GM04504 (cell line): ENCODE measurements at regions not wholly inside any gene's neighbourhood (a gene's known extent, or its start where the extent isn't known, plus 50 kb on each side); places are given as distances from the start of the nearest gene placed in this dataset.
A peak's percentile ranks its signal among the peaks of the same experiment; 100 is the strongest.

Experiments
- DNase-seq: peaks from one replicate; pipeline ENCODE4 v3.0.0-alpha.2; 2012; ENCODE audit warnings: low read depth

DNA sequence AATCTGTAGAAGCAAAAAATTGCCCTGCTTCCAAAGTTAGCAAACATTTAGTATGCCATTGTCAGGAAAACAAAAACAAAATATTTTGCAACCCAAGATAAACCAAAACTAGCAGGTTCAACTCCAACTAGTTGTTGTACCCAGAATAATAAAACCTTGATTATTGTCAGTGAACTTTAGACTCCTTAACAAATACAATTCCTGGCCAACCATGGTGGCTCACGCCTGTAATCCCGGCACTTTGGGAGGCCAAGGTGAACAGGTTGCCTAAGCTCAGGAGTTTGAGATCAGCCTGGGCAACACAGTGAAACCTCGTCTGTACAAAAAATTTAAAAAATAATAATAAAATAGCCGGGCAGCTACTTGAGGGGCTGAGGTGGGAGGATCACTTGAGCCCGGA lies 53.6 kb upstream of the EPCAM start:
- DNase-seq, result no peak

DNA sequence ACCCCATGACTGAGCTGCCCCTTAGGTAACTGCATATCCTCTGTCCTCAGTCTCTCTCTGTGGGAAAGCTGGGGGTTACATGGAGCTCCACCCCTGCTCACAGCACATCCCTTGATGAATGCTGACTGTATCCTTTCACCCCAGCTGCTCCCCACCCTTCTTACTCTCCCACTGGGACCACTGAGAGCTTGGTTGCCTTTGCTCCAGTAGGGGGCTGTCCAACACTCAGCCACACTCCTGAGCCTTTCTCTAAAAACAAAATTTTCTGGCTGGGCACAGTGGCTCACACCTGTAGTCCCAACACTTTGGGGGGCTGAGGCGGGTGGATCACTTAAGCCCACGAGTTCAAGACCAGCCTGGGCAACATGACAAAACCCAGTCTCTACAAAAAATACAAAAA lies 55.4 kb upstream of the EPCAM start:
- DNase-seq, result no peak

DNA sequence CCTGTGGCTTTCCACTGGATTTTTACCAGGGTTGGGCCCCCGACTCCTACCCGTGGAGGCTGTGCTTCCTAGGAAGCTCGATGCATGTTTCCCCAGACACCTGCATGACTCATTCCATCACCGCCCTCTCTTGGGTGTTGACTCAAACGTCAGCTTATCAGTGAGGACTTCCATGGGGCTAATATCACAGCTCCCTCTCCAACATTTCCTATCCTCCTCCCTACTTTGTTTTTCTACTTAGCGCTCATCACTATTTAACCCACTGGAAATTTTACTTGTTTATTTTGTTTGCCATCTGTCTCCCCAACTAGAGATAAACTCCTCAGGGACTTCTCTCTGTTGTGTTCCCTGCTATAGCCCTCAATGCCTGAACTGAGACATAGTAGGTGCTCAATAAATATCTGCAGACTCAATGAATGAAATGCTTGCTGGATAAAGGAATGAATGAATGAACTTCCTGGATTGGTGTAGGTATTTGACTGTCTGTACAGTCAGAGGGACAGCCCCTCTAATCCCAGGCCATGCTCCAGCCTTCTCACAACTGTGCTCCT lies 55.9 kb upstream of the EPCAM start:
- DNase-seq, result no peak

DNA sequence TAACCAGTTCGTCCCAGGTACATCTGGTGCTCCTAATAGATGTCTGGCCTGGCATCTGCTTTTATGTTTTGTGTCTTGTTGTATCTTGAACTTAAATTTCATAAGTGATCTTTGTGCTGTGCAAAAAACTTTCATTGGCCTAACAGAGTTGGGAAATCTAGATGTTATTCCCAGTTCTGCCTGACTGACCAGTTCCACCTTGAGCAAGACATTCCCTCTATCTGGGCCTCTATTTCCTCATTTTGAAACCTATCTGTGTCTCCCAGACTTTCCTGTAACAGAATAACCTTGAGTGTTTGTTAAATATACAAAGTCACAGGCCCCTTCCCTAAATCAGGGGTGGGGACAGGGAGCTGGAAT lies 56.6 kb upstream of the EPCAM start:
- no peak for DNase-seq

GRCh38 chr2:47311764-47312490 lies 57.2 kb upstream of the EPCAM start:
- DNase-seq, result no peak

DNA sequence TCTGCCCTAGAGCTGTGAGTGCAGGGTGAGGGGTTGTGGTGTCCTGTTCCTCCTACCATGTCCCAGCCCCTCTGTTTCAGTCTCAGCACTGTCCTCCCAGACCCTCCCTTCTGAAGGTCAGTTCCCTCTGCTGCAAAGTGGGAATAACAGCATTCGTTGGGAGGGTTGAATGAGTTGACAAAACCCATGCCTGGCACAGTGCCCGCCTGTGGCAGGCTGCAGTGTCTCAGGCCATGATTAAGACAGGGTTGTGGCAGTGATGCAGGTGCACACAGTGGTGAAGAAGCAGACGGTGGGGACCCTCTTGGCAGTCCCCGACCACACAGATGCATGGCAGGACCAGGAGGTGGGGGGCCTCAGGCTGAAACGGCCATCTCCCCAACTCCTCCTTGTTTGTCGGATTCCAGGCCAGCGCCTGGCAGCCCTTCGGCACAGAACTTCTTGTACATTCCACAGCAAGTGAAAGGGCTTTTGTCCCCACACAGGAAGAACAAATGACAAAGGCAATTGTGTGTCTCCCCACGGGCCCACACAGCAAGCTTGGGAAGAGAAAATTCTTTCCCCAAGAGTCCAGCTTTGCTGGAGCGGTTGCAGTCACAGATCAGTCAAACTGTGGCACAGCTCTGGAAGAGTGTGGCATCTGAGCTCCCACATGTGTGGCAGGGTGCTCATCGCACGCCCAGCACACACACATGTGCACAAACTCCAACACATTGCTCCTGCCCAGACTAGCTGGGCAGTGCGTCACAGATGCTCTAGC lies 58.1 kb upstream of the EPCAM start:
- DNase-seq, result no peak

DNA sequence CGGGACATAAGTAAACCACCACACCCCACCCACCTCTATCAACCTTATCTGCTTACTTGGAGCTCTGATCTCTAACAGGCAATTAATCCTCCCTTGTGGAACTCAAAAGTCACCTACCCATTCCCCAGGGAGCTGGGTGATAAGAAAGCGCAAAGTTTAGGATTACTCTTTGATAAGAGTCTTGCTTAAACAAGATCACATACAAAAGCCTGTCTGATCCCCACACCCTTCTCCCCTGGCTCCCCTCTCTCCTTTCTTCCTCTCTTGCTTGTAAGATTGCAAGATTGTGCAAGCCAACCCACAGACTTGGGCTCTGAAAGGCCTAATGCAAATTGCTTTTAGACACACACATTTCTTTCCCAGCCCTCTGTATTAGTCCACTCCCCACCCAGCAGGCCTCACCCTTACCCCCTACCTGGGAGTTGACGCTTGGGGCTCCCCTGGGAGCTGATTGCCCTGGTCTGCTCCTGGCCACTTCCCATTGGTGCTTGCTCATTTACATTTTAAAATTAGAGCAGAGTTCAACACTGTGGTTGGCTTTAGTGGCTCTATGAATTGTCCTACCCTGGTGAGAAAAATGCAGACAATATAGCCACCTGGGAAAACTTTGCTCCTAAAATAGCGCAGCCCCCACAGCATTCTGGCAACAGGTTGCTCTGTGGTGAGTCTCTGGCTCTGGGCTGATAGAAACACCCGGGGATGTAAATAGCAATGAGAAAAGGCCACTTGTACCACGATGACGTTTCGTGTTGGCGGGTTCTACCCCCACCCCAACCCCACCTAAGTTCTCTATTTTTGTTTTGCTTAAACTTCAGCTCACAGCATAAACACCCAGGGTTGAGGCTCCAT lies 58.9 kb upstream of the EPCAM start:
- DNase-seq, result no peak

- DNase-seq, result no peak
Measured at GRCh38 chr2:47309472-47309951, 59.6 kb upstream of the EPCAM start.

GRCh38 chr2:47307066-47307465 lies 62.0 kb upstream of the EPCAM start:
- DNase-seq, result no peak

DNA sequence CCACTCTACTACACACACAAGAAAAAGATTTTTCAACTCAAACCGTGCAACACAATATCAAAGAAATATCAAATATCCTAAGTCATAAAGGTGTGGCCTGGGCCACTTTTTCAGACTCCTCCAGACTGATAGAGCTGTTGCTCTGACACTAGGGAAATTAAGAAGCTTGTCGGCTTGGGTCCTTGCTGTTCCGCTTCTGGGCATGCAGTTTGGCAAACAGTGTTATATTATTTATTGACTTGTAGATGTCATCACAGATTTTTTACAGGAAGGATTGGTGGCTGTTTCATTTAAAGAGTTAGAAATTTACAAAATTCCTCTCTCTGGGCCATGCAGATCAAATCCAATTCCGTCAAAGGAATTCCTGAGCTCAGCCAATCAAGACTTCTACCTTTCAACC lies 64.5 kb upstream of the EPCAM start:
- no peak for DNase-seq

GRCh38 chr2:47303341-47304148 lies 65.6 kb upstream of the EPCAM start:
- DNase-seq, result no peak

- no peak for DNase-seq
Measured at GRCh38 chr2:47302308-47302707, 66.8 kb upstream of the EPCAM start.

DNA sequence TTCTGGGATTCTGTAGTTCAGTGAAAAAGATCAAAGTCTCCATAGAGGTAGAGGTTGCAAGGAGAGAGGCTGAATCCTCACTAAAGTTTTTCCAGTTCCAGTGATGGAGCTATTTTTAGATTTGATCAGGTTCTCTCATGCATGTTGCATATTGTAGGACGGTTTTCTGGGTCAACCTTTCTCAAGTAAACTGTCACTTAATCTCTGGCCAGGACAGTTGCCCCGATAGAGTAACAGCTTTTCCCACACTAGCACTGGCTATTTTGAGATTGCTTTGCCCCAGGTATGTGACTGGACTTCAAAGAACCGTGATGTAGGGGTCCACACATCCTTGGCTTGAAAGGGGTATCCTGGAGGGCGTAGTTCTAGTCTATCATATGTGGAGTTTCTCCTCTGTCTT lies 67.4 kb upstream of the EPCAM start:
- no peak for DNase-seq

GRCh38 chr2:47301277-47301618 lies 67.9 kb upstream of the EPCAM start:
- DNase-seq, result no peak

GRCh38 chr2:47300609-47301276 lies 68.4 kb upstream of the EPCAM start:
- DNase-seq, result no peak

DNA sequence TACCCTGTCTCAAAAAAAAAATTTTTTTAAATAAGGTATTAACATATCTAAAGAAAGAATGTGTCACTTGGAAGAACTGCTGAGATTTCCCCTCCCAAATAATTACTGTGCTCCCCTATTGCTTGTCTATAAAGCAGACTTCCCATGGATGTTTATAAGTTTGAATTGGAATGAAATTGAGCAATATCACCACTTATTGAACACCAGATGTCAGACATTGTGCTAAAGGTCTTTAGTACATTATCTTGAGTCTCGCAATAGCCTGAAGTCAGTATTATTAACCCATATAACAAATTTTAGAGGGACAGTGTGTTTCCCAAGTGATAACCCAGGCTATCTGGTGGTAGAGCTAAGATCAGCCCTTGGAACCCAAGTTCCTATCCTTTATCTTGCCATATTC lies 69.0 kb upstream of the EPCAM start:
- no peak for DNase-seq

- peak; percentile 64 for DNase-seq
Measured at GRCh38 chr2:47299555-47299954, 69.6 kb upstream of the EPCAM start.

DNA sequence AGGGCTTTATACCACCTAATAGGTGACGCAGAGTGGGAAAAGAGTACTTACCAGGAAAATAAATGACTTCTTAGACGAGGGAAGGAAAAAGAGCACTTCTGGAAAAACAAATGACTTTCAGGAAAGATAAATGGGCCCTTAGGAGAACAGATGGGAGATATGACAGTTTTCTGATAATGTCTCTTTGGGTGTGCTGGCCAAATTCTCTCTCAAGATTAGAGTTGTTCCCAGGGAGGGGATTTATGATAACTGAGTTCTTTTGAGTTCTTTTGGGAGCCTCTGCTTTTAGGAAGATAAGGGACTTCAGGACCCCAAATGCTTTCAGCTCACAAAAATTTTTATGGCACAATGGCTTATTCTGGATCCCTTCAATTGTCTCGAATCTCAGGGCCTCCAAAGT lies 70.3 kb upstream of the EPCAM start:
- DNase-seq, result no peak

GRCh38 chr2:47297767-47298425 lies 71.2 kb upstream of the EPCAM start:
- no peak for DNase-seq

DNA sequence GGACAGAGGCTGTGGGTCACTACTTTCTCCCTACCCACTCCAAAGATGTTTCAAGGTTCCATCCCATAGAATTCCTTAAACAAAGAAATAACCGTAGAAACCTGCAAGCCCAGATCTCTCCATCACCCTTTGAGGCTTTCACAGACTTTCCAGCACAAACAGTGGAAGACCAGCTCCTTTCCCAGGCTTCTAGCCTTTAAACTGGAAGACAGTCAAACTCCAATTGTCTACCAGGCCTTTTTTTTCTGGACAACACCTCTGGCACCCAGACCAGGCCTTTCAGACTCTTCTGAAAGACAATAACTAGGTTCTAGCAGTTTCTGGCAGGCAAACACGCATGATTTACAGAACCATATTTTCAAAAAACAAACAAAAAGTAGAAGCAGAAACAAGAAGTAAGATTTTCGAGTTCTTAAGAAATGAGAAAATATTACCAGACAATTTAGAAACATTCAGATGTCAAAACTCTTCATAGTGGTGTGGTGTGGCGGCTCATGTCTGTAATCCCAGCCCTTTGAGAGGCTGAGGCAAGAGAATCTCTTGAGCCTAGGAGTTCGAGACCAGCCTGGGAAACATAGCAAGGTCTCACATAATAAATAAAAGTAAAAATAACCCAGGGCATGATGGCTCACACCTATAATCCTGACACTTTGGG lies 73.0 kb upstream of the EPCAM start:
- DNase-seq, result no peak
